HL-60 (cell line): ENCODE measurements at regions not wholly inside any gene's neighbourhood (a gene's known extent, or its start where the extent isn't known, plus 50 kb on each side); places are given as distances from the start of the nearest gene placed in this dataset.

Experiments
- GABPA ChIP-seq: IDR thresholded peaks from 2 replicates; pipeline ENCODE4 v1.6.1; 2012; ENCODE audit warnings: low read depth
- POLR2AphosphoS5 ChIP-seq: IDR thresholded peaks from 2 replicates; pipeline ENCODE4 v1.6.1; 2012; ENCODE audit warnings: low read depth
- SPI1 ChIP-seq: IDR thresholded peaks from 2 replicates; pipeline ENCODE4 v1.6.1; 2012; ENCODE audit warnings: low read depth, mild to moderate bottlenecking, borderline replicate concordance
- TF ChIP-seq, protein P1 (sequence below): IDR thresholded peaks from 2 replicates; pipeline ENCODE4 v1.6.1; 2012; ENCODE audit warnings: low read depth; ENCODE audit not compliant: insufficient replicate concordance
- TF ChIP-seq, protein P2 (sequence below): IDR thresholded peaks from one replicate; pipeline ENCODE4 v1.5.1; 2011; ENCODE audit warnings: low read length, control low read depth, inconsistent platforms; ENCODE audit not compliant: insufficient read depth

DNA sequence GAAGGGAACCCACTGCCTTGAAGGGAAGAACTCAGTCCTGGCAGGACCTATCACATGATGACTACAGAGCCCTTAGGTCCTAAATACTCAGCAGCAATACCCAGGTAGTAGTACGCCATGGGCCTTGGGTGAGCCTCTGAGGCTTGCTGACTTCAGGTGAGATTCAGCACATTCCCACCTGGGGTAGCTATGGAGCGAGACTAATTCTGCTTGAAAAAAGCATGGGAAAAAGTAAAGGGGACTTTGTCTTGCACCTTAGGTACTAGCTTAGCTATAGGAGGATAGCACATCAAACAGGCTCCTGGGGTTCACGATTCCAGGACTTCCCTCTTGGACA, 98.2 kb upstream of the MEOX2 start:
- TF ChIP-seq, protein P1, sequence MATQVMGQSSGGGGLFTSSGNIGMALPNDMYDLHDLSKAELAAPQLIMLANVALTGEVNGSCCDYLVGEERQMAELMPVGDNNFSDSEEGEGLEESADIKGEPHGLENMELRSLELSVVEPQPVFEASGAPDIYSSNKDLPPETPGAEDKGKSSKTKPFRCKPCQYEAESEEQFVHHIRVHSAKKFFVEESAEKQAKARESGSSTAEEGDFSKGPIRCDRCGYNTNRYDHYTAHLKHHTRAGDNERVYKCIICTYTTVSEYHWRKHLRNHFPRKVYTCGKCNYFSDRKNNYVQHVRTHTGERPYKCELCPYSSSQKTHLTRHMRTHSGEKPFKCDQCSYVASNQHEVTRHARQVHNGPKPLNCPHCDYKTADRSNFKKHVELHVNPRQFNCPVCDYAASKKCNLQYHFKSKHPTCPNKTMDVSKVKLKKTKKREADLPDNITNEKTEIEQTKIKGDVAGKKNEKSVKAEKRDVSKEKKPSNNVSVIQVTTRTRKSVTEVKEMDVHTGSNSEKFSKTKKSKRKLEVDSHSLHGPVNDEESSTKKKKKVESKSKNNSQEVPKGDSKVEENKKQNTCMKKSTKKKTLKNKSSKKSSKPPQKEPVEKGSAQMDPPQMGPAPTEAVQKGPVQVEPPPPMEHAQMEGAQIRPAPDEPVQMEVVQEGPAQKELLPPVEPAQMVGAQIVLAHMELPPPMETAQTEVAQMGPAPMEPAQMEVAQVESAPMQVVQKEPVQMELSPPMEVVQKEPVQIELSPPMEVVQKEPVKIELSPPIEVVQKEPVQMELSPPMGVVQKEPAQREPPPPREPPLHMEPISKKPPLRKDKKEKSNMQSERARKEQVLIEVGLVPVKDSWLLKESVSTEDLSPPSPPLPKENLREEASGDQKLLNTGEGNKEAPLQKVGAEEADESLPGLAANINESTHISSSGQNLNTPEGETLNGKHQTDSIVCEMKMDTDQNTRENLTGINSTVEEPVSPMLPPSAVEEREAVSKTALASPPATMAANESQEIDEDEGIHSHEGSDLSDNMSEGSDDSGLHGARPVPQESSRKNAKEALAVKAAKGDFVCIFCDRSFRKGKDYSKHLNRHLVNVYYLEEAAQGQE: no peak
- TF ChIP-seq, protein P2, sequence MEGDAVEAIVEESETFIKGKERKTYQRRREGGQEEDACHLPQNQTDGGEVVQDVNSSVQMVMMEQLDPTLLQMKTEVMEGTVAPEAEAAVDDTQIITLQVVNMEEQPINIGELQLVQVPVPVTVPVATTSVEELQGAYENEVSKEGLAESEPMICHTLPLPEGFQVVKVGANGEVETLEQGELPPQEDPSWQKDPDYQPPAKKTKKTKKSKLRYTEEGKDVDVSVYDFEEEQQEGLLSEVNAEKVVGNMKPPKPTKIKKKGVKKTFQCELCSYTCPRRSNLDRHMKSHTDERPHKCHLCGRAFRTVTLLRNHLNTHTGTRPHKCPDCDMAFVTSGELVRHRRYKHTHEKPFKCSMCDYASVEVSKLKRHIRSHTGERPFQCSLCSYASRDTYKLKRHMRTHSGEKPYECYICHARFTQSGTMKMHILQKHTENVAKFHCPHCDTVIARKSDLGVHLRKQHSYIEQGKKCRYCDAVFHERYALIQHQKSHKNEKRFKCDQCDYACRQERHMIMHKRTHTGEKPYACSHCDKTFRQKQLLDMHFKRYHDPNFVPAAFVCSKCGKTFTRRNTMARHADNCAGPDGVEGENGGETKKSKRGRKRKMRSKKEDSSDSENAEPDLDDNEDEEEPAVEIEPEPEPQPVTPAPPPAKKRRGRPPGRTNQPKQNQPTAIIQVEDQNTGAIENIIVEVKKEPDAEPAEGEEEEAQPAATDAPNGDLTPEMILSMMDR: no peak
- TF ChIP-seq POLR2AphosphoS5 (no peak), GABPA (no peak), SPI1 (no peak)
